Osteocyte (in vitro differentiated cells): ENCODE measurements at regions not wholly inside any gene's neighbourhood (a gene's known extent, or its start where the extent isn't known, plus 50 kb on each side); places are given as distances from the start of the nearest gene placed in this dataset.

Experiments
- DNase-seq: peaks from one replicate; pipeline ENCODE4 v3.0.0; 2021; ENCODE audit warnings: mixed read lengths; ENCODE audit not compliant: unreplicated experiment; ENCODE audit errors: extremely low spot score
- H3K27ac Mint-ChIP-seq: one replicate; pipeline ENCODE4 v1.8.0; 2021; ENCODE audit warnings: mild to moderate bottlenecking, mixed read lengths; ENCODE audit not compliant: unreplicated experiment
- H3K27me3 Mint-ChIP-seq: one replicate; pipeline ENCODE4 v1.8.0; 2021; ENCODE audit warnings: mixed read lengths; ENCODE audit not compliant: unreplicated experiment
- H3K36me3 Mint-ChIP-seq: one replicate; pipeline ENCODE4 v1.8.0; 2021; ENCODE audit warnings: mixed read lengths; ENCODE audit not compliant: unreplicated experiment
- H3K4me1 Mint-ChIP-seq: one replicate; pipeline ENCODE4 v1.8.0; 2021; ENCODE audit warnings: mixed read lengths; ENCODE audit not compliant: unreplicated experiment
- H3K4me3 Mint-ChIP-seq: one replicate; pipeline ENCODE4 v1.8.0; 2021; ENCODE audit warnings: mild to moderate bottlenecking, moderate library complexity, mixed read lengths; ENCODE audit not compliant: unreplicated experiment
- H3K9me3 Mint-ChIP-seq: one replicate; pipeline ENCODE4 v1.8.0; 2021; ENCODE audit warnings: mixed read lengths; ENCODE audit not compliant: unreplicated experiment
- TF ChIP-seq, protein P1 (sequence below): fragments of 200-600 bp; sonication (generic); IDR thresholded peaks from 2 replicates; pipeline ENCODE4 v1.5.0; 2021; ENCODE audit warnings: antibody characterized with exemption, mild to moderate bottlenecking, moderate library complexity

DNA sequence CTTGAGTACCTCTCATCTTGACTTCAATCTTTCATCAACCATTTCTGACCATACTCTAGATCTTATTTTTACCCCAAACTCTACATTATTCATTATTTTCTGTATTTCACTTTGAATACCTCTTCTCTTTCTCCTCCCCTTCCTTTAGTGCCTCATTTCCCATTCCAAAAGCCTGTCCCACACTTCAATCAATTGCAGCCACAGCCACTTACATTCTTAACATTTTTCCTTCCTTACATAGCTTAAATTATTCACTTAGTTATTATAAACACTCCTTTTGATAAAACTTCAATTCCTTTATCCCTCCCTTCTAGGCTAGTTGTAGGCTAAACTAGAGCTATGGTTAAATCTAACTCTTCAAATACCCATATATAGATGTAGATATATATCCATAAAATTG, 344.0 kb downstream of the PRR16 start:
- Mint-ChIP-seq H3K4me1 (peaks cover 24% of the 10 kb centered on the region), H3K36me3 (peaks cover 2% of the 10 kb centered on the region), H3K9me3 (peaks cover 7% of the 10 kb centered on the region), H3K4me3 (no peak overlapping the region), H3K27ac (peak overlapping the region; percentile 53), H3K27me3 (no peaks in the 10 kb centered on the region)
- TF ChIP-seq, protein P1, sequence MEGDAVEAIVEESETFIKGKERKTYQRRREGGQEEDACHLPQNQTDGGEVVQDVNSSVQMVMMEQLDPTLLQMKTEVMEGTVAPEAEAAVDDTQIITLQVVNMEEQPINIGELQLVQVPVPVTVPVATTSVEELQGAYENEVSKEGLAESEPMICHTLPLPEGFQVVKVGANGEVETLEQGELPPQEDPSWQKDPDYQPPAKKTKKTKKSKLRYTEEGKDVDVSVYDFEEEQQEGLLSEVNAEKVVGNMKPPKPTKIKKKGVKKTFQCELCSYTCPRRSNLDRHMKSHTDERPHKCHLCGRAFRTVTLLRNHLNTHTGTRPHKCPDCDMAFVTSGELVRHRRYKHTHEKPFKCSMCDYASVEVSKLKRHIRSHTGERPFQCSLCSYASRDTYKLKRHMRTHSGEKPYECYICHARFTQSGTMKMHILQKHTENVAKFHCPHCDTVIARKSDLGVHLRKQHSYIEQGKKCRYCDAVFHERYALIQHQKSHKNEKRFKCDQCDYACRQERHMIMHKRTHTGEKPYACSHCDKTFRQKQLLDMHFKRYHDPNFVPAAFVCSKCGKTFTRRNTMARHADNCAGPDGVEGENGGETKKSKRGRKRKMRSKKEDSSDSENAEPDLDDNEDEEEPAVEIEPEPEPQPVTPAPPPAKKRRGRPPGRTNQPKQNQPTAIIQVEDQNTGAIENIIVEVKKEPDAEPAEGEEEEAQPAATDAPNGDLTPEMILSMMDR, result no peak
- DNase-seq, result no peak

DNA sequence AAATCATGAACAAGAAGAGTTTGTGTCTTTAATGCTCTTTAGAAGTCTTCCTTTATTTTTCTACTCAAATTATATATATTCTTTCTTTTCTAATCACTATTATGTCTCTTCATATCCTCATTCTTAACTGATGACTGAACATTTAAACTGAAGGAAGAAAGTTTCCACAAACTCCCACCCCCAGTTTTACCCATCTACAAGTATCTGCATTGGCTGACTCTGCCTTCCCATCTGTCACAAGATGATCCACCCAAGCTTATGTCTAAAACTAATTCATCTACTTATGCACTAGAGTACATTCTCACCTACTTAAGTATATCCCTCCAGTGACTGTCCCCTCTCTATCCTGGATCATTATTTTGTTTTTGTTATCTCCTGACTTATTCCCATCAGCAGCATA, 344.5 kb downstream of the PRR16 start:
- H3K27me3 Mint-ChIP-seq, result no peaks in the 10 kb centered on the region
- TF ChIP-seq, protein P1, result no peak
- H3K36me3 Mint-ChIP-seq, result peaks cover 4% of the 10 kb centered on the region
- peaks cover 20% of the 10 kb centered on the region for H3K4me1 Mint-ChIP-seq
- peak overlapping the region; percentile 50 for H3K27ac Mint-ChIP-seq
- DNase-seq, result no peak
- H3K4me3 Mint-ChIP-seq, result no peak overlapping the region
- peaks cover 12% of the 10 kb centered on the region for H3K9me3 Mint-ChIP-seq

DNA sequence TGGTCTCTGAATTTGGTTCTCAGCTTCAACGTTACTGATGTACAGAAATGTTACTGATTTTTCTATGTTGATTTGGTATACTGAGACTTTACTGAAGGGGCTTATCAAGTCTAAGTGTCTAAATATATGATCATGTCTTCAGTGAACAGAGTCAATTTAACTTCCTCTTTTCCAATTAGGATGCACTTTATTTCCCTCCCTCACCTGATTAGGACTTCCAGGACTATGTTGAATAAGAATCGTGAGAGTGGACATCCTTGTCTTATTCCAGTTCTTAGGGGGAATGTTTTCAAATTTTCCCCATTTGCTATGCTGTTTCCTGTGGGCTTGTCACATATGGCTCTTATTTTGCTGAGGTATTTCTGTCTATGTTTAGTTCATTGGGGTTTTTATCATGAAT, 349.5 kb downstream of the PRR16 start:
- no peak overlapping the region for H3K4me3 Mint-ChIP-seq
- no peak for DNase-seq
- no peaks in the 10 kb centered on the region for H3K27me3 Mint-ChIP-seq
- H3K27ac Mint-ChIP-seq, result no peak overlapping the region
- peaks cover 4% of the 10 kb centered on the region for H3K36me3 Mint-ChIP-seq
- H3K4me1 Mint-ChIP-seq, result peaks cover 8% of the 10 kb centered on the region
- peaks cover 37% of the 10 kb centered on the region for H3K9me3 Mint-ChIP-seq
- TF ChIP-seq, protein P1, result no peak

DNA sequence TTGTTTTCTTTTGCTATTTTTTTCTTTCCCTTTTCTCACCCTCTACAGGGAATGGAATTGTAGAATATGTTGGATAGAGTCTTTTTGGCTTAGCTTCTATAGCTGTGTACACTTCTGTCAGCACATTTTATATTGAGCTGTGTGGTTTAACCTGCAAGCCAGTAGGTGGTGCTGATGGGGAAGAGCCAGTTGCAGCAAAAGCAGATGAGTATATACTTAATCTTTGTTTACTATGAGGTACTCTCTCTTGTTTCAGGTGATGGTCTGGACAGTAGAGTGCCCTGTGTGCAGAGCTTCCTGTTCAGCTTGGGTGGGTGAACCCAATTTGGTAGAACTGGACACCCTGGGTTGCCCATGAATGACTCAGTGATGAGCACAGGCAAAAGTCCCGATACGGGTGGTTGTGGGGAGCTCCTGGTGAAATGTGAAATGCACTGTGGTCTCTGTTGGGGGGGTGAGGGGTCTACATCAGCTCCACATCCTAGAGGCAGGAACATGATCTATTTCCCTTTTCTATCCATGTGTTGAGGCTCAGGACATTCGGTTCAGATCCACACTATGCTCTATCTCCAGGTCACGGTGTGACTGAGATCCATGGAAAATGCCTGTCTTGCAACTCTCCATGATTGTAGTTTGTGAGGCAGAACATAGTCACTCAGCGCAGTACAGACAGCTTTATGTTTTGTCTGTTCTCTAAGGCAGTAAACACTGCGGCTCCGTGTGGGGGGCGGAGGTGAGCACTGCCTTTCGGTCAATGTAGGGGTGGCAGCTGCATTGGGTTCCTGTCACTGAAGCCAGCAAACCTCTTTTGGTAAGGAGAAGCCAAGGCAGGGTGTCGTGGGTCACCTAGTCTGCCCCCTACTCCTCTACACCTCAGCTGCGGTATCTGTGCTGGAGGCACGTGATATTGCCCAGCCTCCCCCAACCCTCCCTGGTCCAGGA, 353.2 kb downstream of the PRR16 start:
- H3K27me3 Mint-ChIP-seq, result no peaks in the 10 kb centered on the region
- peaks cover 36% of the 10 kb centered on the region for H3K9me3 Mint-ChIP-seq
- no peak for DNase-seq

DNA sequence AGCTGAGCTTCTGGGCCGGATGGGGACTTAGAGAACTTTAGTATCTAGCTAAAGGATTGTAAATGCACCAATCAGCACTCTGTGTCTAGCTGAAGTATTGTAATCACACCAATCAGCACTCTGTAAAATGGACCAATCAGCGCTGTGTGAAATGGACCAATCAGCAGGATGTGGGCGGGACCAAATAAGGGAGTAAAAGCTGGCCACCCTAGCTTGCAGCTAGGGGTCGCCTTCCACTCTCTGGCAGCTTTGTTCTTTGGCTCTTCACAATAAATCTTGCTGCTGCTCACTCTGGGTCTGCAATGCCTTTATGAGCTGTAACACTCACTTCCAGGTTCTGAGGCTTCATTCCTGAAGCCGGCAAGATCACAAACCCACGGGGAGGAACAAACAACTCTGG, 354.0 kb downstream of the PRR16 start:
- H3K4me1 Mint-ChIP-seq, result no peaks in the 10 kb centered on the region
- peaks cover 30% of the 10 kb centered on the region for H3K9me3 Mint-ChIP-seq
- no peak for DNase-seq
- TF ChIP-seq, protein P1, result no peak
- H3K27me3 Mint-ChIP-seq, result no peaks in the 10 kb centered on the region
- H3K36me3 Mint-ChIP-seq, result peaks cover 3% of the 10 kb centered on the region
- no peak overlapping the region for H3K4me3 Mint-ChIP-seq
- no peak overlapping the region for H3K27ac Mint-ChIP-seq

More for the DNA sequence above, 353.2 kb downstream of the PRR16 start:
- peaks cover 4% of the 10 kb centered on the region for H3K36me3 Mint-ChIP-seq
- H3K4me1 Mint-ChIP-seq, result no peaks in the 10 kb centered on the region
- no peak overlapping the region for H3K4me3 Mint-ChIP-seq
- no peak overlapping the region for H3K27ac Mint-ChIP-seq
- TF ChIP-seq, protein P1, result peak; percentile 59
